ENCODE measurements at regions not wholly inside any gene's neighbourhood (a gene's known extent, or its start where the extent isn't known, plus 50 kb on each side); places are given as distances from the start of the nearest gene placed in this dataset.

GRCh38 chr1:2876846-2877245, 75.4 kb upstream of the TTC34 start:
- TF ChIP-seq CTCF (conservative IDR thresholded peaks at IDR 0.05; ENCODE audit: low read depth, low read length): no peak
- TF ChIP-seq EZH2 (IDR thresholded peaks at IDR 0.05; ENCODE audit: low read length, unreplicated experiment): no peak
- no peak for TF ChIP-seq EZH2phosphoT487 (IDR thresholded peaks at IDR 0.05; ENCODE audit: borderline replicate concordance, low read length)

Measured in PC-3 (cell line).